ENCODE measurements at regions not wholly inside any gene's neighbourhood (a gene's known extent, or its start where the extent isn't known, plus 50 kb on each side); places are given as distances from the start of the nearest gene placed in this dataset.

DNA sequence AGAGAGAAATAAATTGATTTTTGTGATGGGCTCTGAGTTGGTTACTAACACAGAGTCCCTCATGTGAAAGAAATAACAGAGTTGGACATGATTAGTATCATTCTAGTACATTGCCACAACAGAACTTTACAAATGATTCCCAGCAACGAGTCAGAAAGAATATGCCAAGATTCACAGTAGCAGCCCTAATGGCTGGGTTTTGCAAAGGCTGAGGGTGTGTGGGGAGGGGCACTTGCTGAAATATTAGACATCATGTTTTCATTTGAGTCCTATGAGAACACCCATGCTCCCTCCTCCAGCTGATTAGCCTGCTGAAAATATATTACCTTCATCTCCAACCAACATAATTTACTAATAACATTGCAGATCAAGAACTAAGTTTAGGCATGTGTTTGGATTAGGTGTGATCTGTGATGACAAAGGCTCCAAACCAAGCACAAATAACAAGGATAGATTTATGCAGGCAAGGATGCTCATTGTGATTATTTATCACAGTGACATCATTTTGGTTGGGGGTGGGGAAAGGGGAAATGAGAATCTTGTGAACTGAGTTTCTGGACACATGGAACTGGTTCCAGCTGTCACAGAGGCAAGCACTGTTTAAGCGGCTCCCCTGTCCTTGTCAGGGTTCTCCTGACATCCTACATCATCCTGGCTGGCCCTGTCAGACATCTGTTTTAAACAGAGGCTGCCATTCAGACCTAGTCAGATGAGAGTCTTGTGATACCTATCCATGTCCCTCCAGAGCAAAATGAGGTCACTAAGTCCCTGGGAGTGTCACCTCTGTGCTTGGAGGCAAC, 205.8 kb upstream of the NCKAP5 start:
- H3K4me3 ChIP-seq (ENCODE audit: low read length), result no peak overlapping the region
- TF ChIP-seq, protein P1, sequence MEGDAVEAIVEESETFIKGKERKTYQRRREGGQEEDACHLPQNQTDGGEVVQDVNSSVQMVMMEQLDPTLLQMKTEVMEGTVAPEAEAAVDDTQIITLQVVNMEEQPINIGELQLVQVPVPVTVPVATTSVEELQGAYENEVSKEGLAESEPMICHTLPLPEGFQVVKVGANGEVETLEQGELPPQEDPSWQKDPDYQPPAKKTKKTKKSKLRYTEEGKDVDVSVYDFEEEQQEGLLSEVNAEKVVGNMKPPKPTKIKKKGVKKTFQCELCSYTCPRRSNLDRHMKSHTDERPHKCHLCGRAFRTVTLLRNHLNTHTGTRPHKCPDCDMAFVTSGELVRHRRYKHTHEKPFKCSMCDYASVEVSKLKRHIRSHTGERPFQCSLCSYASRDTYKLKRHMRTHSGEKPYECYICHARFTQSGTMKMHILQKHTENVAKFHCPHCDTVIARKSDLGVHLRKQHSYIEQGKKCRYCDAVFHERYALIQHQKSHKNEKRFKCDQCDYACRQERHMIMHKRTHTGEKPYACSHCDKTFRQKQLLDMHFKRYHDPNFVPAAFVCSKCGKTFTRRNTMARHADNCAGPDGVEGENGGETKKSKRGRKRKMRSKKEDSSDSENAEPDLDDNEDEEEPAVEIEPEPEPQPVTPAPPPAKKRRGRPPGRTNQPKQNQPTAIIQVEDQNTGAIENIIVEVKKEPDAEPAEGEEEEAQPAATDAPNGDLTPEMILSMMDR (conservative IDR thresholded peaks at IDR 0.05; ENCODE audit: low read depth, low read length), result no peak
- DNase-seq (ENCODE audit: low read depth), result no peak

DNA sequence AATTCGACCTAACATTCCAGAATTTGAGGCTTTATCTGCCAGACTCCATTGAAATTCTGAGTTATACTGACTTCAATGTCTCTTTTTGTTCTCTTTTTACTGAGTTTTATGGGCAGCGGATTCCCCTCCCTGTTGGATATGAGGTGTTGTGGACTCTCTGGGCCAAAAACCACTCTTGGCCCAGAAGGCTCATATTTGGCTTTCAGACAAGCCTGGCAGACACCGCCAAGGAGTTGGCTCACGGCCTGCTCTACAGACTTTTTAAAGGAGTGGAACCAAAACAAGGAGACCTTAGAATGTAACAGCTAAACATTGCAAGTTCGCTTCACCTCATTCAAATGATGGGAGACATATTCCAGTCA, 206.4 kb upstream of the NCKAP5 start:
- TF ChIP-seq, protein P1 (conservative IDR thresholded peaks at IDR 0.05; ENCODE audit: low read depth, low read length), result no peak
- no peak for DNase-seq (ENCODE audit: low read depth)

DNA sequence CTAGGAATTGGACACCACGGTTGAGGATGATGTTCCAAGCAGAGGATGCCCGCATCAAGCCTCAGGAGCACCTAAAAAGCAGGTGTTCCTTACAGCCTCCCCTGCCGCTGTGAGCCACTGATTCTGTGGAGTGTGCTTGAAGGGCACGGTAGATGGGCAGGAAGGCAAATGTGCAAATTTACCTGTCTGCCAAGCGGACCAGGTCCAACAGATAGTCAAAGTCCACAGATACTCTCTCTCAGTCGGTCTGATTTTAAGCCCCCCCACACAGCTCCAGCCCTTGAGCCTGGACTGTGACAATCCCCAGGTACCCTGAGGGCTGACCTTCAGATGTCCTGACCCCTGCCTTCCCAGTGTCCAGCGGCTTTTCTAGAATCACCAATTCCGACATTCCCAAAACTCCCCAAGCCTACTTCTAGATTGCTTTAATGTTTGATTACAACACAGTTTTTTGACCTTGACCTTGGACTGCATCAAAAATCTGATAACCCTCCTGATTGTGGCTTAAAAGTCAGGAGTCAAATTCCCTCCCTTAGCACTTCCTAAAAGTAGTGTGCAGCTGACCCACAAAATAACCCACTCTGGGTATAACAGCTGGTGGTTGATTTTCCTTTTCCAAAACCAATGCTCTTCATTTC, 208.8 kb upstream of the NCKAP5 start:
- H3K4me3 ChIP-seq (ENCODE audit: low read length), result no peak overlapping the region
- DNase-seq (ENCODE audit: low read depth), result no peak
- TF ChIP-seq, protein P1 (conservative IDR thresholded peaks at IDR 0.05; ENCODE audit: low read depth, low read length), result no peak

More for the DNA sequence above, 206.4 kb upstream of the NCKAP5 start:
- H3K4me3 ChIP-seq (ENCODE audit: low read length), result no peak overlapping the region

DNA sequence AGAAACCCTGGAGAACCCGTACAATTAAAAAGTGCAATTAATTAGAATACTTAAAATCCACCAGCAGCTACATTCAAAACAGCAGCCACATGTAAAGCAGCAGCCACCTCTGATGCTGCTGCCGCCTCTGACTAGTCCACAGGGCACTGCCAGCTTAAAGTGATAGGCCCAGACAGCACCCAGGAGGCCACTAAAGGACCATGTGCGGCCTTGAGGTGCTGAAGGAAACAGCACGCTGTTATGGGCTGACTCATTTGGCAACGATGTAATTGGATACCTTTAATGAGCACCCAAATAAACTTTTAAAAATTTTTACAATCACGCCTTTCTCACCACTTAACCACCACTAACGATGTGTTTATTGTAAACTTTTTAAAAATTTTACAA, 209.3 kb upstream of the NCKAP5 start:
- H3K4me3 ChIP-seq (ENCODE audit: low read length), result no peak overlapping the region
- DNase-seq (ENCODE audit: low read depth), result peak; percentile 52

DNA sequence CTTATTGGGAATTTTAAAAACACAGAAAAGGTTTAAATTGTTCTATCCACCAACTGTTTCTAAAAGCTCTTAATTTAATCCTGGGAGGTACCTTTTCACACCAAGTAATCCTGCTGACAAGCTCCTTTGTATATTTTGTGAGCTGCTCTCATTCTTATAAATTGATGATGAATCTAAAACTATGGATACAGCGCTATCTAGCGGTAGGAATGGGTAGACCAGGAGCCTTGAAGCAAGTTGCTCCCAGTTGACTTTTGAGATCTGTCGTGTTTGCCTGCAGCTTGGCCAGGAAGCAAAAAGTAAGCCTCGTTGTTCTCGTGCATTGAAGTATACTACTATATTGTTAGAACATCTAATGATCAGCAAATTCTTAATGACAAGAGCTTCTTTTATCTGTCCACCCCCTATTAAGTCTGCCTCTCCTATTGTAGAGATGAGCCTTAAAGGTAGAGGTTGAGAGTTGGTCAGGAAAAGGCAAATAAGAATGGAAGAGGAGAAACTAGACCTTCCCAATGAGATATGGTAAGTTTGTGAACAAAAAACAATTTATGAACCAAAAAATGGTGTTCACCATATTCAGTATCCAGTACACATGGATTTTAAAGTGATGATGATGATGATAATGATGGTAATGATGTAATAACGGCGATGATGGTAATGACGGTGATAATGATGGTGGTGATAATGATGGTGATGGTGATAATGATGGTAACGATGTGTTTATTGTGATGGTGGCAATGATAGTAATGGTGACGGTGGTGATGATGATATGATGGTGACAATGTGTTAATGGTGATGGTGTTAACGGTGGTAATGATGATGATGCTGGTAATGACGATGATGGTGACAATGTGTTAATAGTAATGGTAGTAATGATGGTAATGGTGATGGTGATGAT, 212.1 kb upstream of the NCKAP5 start:
- TF ChIP-seq, protein P1 (conservative IDR thresholded peaks at IDR 0.05; ENCODE audit: low read depth, low read length), result peak; percentile 84
- DNase-seq (ENCODE audit: low read depth), result peak; percentile 74
- no peak overlapping the region for H3K4me3 ChIP-seq (ENCODE audit: low read length)

More for the DNA sequence above, 209.3 kb upstream of the NCKAP5 start:
- TF ChIP-seq, protein P1 (conservative IDR thresholded peaks at IDR 0.05; ENCODE audit: low read depth, low read length), result no peak

DNA sequence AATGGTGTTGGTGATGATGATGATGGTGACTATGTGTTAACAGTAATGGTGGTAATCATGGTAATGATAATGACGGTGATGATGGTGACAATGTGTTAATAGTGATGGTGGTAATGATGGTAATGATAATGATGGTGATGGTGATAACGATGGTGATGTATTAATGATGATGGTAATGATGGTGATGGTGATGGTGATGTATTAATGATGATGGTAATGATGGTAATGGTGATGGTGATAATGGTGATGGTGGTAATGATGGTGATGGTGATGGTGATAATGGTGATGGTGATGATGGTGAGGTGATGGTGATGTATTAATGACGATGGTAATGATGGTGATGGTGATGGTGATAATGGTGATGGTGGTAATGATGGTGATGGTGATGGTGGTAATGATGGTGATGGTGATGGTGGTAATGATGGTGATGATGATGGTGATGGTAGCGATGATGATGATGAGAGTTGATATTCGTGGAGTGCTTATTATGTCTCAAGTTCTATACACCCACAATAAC, 212.8 kb upstream of the NCKAP5 start:
- no peak for DNase-seq (ENCODE audit: low read depth)
- H3K4me3 ChIP-seq (ENCODE audit: low read length), result no peak overlapping the region
- TF ChIP-seq, protein P1 (conservative IDR thresholded peaks at IDR 0.05; ENCODE audit: low read depth, low read length), result no peak
